ENCODE measurements at regions not wholly inside any gene's neighbourhood (a gene's known extent, or its start where the extent isn't known, plus 50 kb on each side); places are given as distances from the start of the nearest gene placed in this dataset.

- TF ChIP-seq EZH2phosphoT487 (IDR thresholded peaks at IDR 0.05; ENCODE audit: borderline replicate concordance, low read depth, low read length) = no peak
- TF ChIP-seq CTCF (conservative IDR thresholded peaks at IDR 0.05; ENCODE audit: low read length) = no peak
Observed at GRCh38 chr18:24801001-24801400, 340.6 kb downstream of the HRH4 start.

Measured in OCI-LY7 (cell line).